SJSA1 (cell line): ENCODE measurements at regions not wholly inside any gene's neighbourhood (a gene's known extent, or its start where the extent isn't known, plus 50 kb on each side); places are given as distances from the start of the nearest gene placed in this dataset.

Experiments used
- DNase-seq, 2 experiments: peaks; one replicate each; pipeline ENCODE4 v3.0.0-alpha.2; 2015 to 2020; ENCODE audit warnings: low spot score in 2 of 2, low read depth in 1 of 2
- H3K27ac ChIP-seq: fragments of 250-450 bp; sonication (Bioruptor Pico); 2 replicates; pipeline ENCODE4 v1.5.1; 2020; ENCODE audit warnings: mild to moderate bottlenecking, moderate library complexity
- H3K27me3 ChIP-seq: fragments of 250-450 bp; sonication (Bioruptor Pico); replicated peaks from 2 replicates; pipeline ENCODE4 v1.5.1; 2020; ENCODE audit warnings: mild to moderate bottlenecking, moderate library complexity
- H3K36me3 ChIP-seq: fragments of 250-450 bp; sonication (Bioruptor Pico); 2 replicates; pipeline ENCODE4 v1.5.1; 2020; ENCODE audit warnings: mild to moderate bottlenecking
- H3K4me1 ChIP-seq: fragments of 250-450 bp; sonication (Bioruptor Pico); replicated peaks from 2 replicates; pipeline ENCODE4 v1.6.1; 2021; ENCODE audit warnings: mild to moderate bottlenecking
- H3K4me3 ChIP-seq: fragments of 250-450 bp; sonication (Bioruptor Pico); 2 replicates; pipeline ENCODE4 v1.5.1; 2020; ENCODE audit warnings: mild to moderate bottlenecking
- H3K9me3 ChIP-seq: fragments of 250-450 bp; sonication (Bioruptor Pico); replicated peaks from 2 replicates; pipeline ENCODE4 v1.5.1; 2020; ENCODE audit warnings: mild to moderate bottlenecking

DNA sequence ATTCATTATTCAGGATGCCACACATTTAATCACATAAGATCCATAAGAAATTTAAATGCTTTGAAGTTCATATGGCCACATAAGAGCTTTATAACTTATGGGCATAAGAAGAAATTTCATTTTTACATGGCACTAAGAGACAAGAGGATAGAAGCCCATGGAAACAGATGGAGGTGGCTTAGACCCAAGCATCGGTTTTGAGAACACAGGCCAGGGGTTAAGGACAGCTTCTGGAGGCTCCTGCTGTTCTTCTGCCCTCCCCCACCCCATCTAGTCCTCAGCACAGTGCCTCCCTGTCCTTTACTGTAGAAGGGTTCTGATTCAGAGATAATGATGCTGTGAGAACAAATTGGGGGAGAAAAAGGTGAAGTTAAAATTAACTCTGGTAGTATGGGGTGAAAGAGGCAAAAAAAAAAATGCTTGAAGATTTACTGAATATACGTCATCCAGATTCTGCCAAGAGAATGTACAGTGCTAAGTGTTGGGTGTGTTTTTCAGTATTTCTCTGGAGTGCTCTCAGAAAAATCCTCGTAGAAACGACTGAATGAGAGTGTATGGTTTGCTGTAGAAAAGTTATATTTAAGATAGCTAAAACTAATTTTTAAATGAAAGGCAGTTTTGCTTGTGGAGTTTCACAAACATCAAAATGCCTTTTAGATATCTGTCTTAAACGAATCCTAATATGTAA, 539.7 kb downstream of the QKI start:
- Histone ChIP-seq H3K36me3 (no peaks in the 10 kb centered on the region), H3K27ac (no peak overlapping the region)

GRCh38 chr6:163952005-163952404, 537.5 kb downstream of the QKI start:
- no peak overlapping the region for H3K27ac ChIP-seq
- H3K36me3 ChIP-seq = no peaks in the 10 kb centered on the region
- H3K4me1 ChIP-seq = peaks cover 16% of the 10 kb centered on the region
- H3K9me3 ChIP-seq = no peaks in the 10 kb centered on the region
- no peak overlapping the region for H3K4me3 ChIP-seq
- DNase-seq = no peak
- no peaks in the 10 kb centered on the region for H3K27me3 ChIP-seq

More for the DNA sequence above, 539.7 kb downstream of the QKI start:
- no peaks in the 10 kb centered on the region for H3K27me3 ChIP-seq
- H3K4me1 ChIP-seq = peaks cover 32% of the 10 kb centered on the region
- H3K4me3 ChIP-seq = no peak overlapping the region
- no peaks in the 10 kb centered on the region for H3K9me3 ChIP-seq
- DNase-seq = no peak

DNA sequence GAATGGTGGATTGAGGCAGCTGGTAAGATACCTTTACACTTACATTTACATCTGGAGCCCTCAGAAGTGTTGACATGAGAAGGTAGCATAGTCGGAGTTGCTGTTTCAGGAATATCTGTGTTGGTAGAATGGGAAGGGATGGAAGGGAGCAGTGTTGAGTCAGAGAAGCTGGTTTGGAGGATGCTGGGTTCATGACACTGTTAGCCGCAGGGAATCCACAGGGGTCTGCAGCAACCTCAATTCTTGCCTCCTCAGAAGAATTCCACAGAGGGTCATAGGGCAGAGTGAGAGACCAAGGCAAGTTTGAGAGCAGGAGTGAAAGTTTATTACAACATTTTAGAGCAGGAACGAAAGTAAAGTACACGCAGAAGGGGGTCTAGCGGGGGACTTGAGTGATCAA, 536.8 kb downstream of the QKI start:
- Histone ChIP-seq H3K27ac (no peak overlapping the region), H3K27me3 (no peaks in the 10 kb centered on the region), H3K9me3 (no peaks in the 10 kb centered on the region), H3K4me3 (no peak overlapping the region), H3K36me3 (no peaks in the 10 kb centered on the region), H3K4me1 (peaks cover 16% of the 10 kb centered on the region)
- DNase-seq = no peak

DNA sequence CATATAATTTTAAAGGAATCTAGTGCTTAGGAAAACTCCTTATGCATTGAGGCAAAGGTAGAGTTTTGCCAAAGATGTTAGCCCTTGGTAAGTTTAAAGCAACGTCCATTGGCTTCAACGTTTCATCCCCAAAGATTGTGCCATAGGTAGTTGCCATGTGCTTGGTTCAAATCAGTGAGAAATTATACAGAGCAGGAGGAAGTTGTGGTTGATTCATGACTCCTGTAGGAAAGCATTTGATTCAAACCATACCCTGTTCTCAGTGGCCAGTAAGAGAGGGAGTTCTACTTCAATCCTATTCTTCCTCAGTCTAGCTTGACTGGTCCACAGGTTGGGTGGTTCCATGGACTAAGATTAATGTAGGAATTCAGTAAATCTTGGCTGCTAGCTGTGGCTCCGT, 535.6 kb downstream of the QKI start:
- DNase-seq = no peak
- Histone ChIP-seq H3K4me3 (no peak overlapping the region), H3K27ac (no peak overlapping the region), H3K9me3 (no peaks in the 10 kb centered on the region), H3K4me1 (peaks cover 5% of the 10 kb centered on the region), H3K36me3 (no peaks in the 10 kb centered on the region), H3K27me3 (no peaks in the 10 kb centered on the region)

GRCh38 chr6:163949431-163949830, 534.9 kb downstream of the QKI start:
- Histone ChIP-seq H3K27me3 (no peaks in the 10 kb centered on the region), H3K27ac (no peak overlapping the region), H3K36me3 (no peaks in the 10 kb centered on the region), H3K4me3 (no peak overlapping the region), H3K4me1 (peaks cover under 1% of the 10 kb centered on the region), H3K9me3 (no peaks in the 10 kb centered on the region)
- DNase-seq = no peak

GRCh38 chr6:163948250-163948649, 533.7 kb downstream of the QKI start:
- Histone ChIP-seq H3K27me3 (no peaks in the 10 kb centered on the region), H3K4me1 (peaks cover 12% of the 10 kb centered on the region), H3K9me3 (no peaks in the 10 kb centered on the region), H3K4me3 (no peak overlapping the region), H3K36me3 (no peaks in the 10 kb centered on the region), H3K27ac (no peak overlapping the region)
- DNase-seq = no peak

- H3K27ac ChIP-seq = no peak overlapping the region
- DNase-seq = no peak
- peaks cover 16% of the 10 kb centered on the region for H3K4me1 ChIP-seq
- no peak overlapping the region for H3K4me3 ChIP-seq
- H3K27me3 ChIP-seq = no peaks in the 10 kb centered on the region
- H3K9me3 ChIP-seq = no peaks in the 10 kb centered on the region
- H3K36me3 ChIP-seq = no peaks in the 10 kb centered on the region
These were observed 532.8 kb downstream of the QKI start for GRCh38 chr6:163947276-163947675.

DNA sequence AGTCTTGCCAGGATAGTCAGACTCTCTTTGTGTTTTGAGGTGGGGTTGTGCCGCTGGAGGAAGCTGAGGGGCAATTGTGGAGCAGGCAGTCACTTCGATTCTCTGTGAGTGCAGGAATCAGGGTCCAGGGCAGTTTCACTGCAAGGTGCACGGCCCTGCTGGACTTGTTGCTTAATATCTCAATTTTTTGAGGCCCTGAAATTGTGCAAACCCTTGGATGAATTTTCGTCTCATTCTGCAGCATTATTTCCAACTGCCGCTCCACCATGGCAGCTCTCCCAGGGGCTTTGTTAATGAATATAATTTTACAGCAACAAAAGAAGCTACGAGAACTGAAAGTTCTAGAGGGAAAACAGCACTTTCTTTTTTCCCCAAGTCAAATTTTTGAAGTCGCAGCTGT, 531.9 kb downstream of the QKI start:
- no peaks in the 10 kb centered on the region for H3K27me3 ChIP-seq
- no peaks in the 10 kb centered on the region for H3K36me3 ChIP-seq
- no peak overlapping the region for H3K27ac ChIP-seq
- H3K4me1 ChIP-seq = peaks cover 20% of the 10 kb centered on the region
- no peaks in the 10 kb centered on the region for H3K9me3 ChIP-seq
- no peak for DNase-seq
- H3K4me3 ChIP-seq = no peak overlapping the region

DNA sequence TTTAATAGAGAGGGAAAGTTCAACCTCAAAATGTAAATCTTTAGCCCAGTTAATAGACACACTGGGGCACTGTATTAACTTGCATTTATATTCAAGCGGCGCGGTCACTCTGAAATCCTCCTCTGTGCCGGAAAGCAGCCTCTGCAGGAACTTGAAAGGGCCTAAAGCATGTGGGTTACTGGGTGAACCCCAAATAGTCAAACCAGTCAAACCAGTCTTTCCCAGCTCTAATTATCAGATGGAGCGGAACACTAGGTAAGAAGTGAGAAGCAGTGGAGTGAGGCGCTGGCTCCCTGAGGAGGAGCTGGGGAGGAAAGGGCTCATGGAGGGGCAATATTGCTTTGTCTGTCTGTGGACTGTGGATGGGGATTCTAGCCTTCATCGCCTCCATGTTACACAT, 531.3 kb downstream of the QKI start:
- no peak overlapping the region for H3K4me3 ChIP-seq
- no peak for DNase-seq
- H3K36me3 ChIP-seq = no peaks in the 10 kb centered on the region
- no peaks in the 10 kb centered on the region for H3K27me3 ChIP-seq
- H3K27ac ChIP-seq = no peak overlapping the region
- H3K9me3 ChIP-seq = no peaks in the 10 kb centered on the region
- peaks cover 26% of the 10 kb centered on the region for H3K4me1 ChIP-seq

DNA sequence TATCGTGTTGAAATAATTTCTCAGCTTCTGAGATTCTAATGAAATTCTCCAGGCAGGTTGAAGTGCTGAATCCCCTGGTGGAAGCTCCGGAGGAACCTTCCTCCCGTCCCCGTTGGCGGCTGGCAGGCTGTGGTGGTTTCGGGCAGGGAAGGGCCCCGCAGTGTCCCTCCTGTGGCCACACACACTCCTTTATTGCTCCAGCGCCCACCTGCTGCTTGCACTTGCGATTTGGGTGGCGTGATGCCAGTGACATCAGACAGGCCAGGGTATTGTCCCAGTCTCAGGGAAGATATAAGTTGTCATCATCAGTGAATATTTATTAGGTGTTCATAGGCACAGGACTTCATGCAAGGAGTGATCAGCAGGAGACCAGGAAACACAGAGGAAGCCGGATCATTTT, 530.4 kb downstream of the QKI start:
- H3K27me3 ChIP-seq = no peaks in the 10 kb centered on the region
- no peak for DNase-seq
- no peak overlapping the region for H3K4me3 ChIP-seq
- no peaks in the 10 kb centered on the region for H3K9me3 ChIP-seq
- peaks cover 28% of the 10 kb centered on the region for H3K4me1 ChIP-seq
- no peak overlapping the region for H3K27ac ChIP-seq
- no peaks in the 10 kb centered on the region for H3K36me3 ChIP-seq

DNA sequence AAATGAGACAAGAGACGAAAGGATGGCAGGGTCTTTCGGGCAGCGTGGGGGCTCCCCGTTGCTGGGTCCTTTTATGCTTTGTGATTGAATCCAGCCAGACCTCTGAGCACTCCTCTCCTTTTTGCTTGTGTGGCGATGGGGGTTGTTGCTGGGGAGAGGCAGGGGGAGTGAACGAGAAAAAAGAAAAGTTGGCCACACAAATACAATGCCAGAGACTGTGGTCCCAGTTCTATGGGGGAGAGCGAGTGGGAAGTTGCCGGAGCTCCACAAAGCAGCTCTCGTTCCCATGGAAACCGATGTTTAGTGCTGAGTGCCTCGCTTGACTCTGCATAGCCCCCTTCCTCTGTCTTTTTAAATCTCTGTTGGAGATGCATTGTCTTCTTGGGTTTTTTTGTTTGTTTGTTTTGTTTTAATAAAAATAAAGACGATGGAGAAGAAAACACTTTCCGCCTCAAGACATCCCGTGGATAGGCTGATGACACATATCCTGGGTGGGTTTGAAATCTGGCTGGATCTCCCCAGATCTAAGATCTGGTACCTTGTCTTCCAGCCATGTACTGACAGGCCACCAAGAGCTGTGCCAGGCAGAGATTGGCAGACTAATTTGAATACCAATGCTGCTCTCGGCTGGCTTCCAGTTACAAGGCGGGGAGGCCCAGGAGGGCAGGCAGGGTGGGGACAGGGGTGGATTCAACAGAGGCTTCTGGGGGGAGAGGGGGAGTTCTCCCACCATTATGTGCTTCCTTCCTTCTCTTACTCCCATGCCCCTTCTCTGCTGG, 529.3 kb downstream of the QKI start:
- Histone ChIP-seq H3K9me3 (no peaks in the 10 kb centered on the region), H3K36me3 (no peaks in the 10 kb centered on the region), H3K27me3 (no peaks in the 10 kb centered on the region), H3K4me3 (peak overlapping the region; percentile 12), H3K27ac (peak overlapping the region; percentile 75), H3K4me1 (peaks cover 28% of the 10 kb centered on the region)
- peak; percentile 82 to 87 for DNase-seq

GRCh38 chr6:163942790-163943189, 528.3 kb downstream of the QKI start:
- DNase-seq = no peak
- Histone ChIP-seq H3K27me3 (no peaks in the 10 kb centered on the region), H3K4me3 (no peak overlapping the region), H3K36me3 (no peaks in the 10 kb centered on the region), H3K9me3 (no peaks in the 10 kb centered on the region), H3K27ac (no peak overlapping the region), H3K4me1 (peaks cover 28% of the 10 kb centered on the region)

GRCh38 chr6:163941624-163941976, 527.1 kb downstream of the QKI start:
- DNase-seq = no peak
- Histone ChIP-seq H3K4me3 (no peak overlapping the region), H3K27me3 (no peaks in the 10 kb centered on the region), H3K36me3 (no peaks in the 10 kb centered on the region), H3K27ac (no peak overlapping the region), H3K9me3 (no peaks in the 10 kb centered on the region), H3K4me1 (peaks cover 30% of the 10 kb centered on the region)

GRCh38 chr6:163940705-163941623, 526.4 kb downstream of the QKI start:
- H3K4me3 ChIP-seq = no peak overlapping the region
- H3K27ac ChIP-seq = peak overlapping the region; percentile 15; the same call in 1 of the 2 replicates
- H3K27me3 ChIP-seq = no peaks in the 10 kb centered on the region
- no peak for DNase-seq
- H3K9me3 ChIP-seq = no peaks in the 10 kb centered on the region
- H3K4me1 ChIP-seq = peaks cover 37% of the 10 kb centered on the region
- H3K36me3 ChIP-seq = no peaks in the 10 kb centered on the region
